AG04449 (cell line): ENCODE measurements at regions not wholly inside any gene's neighbourhood (a gene's known extent, or its start where the extent isn't known, plus 50 kb on each side); places are given as distances from the start of the nearest gene placed in this dataset.

ENCODE experiments used
- CTCF ChIA-PET: fragments of 350-600 bp; formaldehyde crosslinking; extraction: SDS; loops from one replicate; lab custom pipeline; 2021; ENCODE audit warnings: antibody characterized with exemption; lab: Yijun Ruan, JAX
- POLR2A ChIA-PET: fragments of 400-600, 350-600 bp; formaldehyde crosslinking; extraction: SDS; loops from one replicate; lab custom pipeline; 2020; ENCODE audit warnings: antibody characterized with exemption, inconsistent platforms; lab: Yijun Ruan, JAX
- DNase-seq: peaks from one replicate; pipeline ENCODE4 v3.0.0-alpha.2; 2010; ENCODE audit warnings: low read depth, low spot score
- H3K4me3 ChIP-seq: 2 replicates; pipeline ENCODE4 v1.5.1; 2011; ENCODE audit warnings: low read depth, mild to moderate bottlenecking, control low read depth, low read length
- CTCF ChIP-seq: IDR thresholded peaks from one replicate; pipeline ENCODE4 v1.5.1; 2011; ENCODE audit warnings: mild to moderate bottlenecking, moderate library complexity, low read length, control low read depth, inconsistent platforms; ENCODE audit not compliant: insufficient read depth; ENCODE audit errors: missing control alignments

GRCh38 chr20:24863356-24863755 lies 85.7 kb upstream of the CST7 start:
- TF ChIP-seq CTCF: no peak
- ChIA-PET POLR2A (interaction anchor here (0.7 kb wide), 1 partner anchor 1703 kb away, joined by 3 read pairs; no protein-coding TSS in a partner anchor), CTCF (no interaction called here)
- no peak overlapping the region for H3K4me3 ChIP-seq
- DNase-seq: peak; percentile 65

GRCh38 chr20:24866008-24866407 lies 83.1 kb upstream of the CST7 start:
- no peak for TF ChIP-seq CTCF

GRCh38 chr20:24866742-24867141 lies 82.3 kb upstream of the CST7 start:
- no peak for TF ChIP-seq CTCF
- H3K4me3 ChIP-seq: no peak overlapping the region
- CTCF ChIA-PET: interaction anchor here (1.1 kb wide), 1 partner anchor 15 kb away, joined by 3 read pairs; no protein-coding TSS in a partner anchor
- POLR2A ChIA-PET: no interaction called here
- DNase-seq: no peak

More at GRCh38 chr20:24866008-24866407, 83.1 kb upstream of the CST7 start:
- DNase-seq: no peak
- CTCF ChIA-PET: no interaction called here
- POLR2A ChIA-PET: no interaction called here
- no peak overlapping the region for H3K4me3 ChIP-seq

- no peak overlapping the region for H3K4me3 ChIP-seq
- CTCF ChIA-PET: interaction anchor here (1.1 kb wide), 1 partner anchor 16 kb away, joined by 3 read pairs; no protein-coding TSS in a partner anchor
- no peak for TF ChIP-seq CTCF
- POLR2A ChIA-PET: no interaction called here
- no peak for DNase-seq
Observed at GRCh38 chr20:24867556-24867955, 81.5 kb upstream of the CST7 start.

GRCh38 chr20:24868396-24868927 lies 80.6 kb upstream of the CST7 start:
- DNase-seq: no peak
- ChIA-PET POLR2A (no interaction called here), CTCF (no interaction called here)
- H3K4me3 ChIP-seq: no peak overlapping the region
- TF ChIP-seq CTCF: no peak

- CTCF ChIA-PET: no interaction called here
Observed at GRCh38 chr20:24868959-24869358, 80.1 kb upstream of the CST7 start.

More at GRCh38 chr20:24868959-24869358, 80.1 kb upstream of the CST7 start:
- TF ChIP-seq CTCF: no peak
- DNase-seq: no peak
- H3K4me3 ChIP-seq: no peak overlapping the region
- POLR2A ChIA-PET: no interaction called here
